DND-41 (cell line): ENCODE measurements at regions not wholly inside any gene's neighbourhood (a gene's known extent, or its start where the extent isn't known, plus 50 kb on each side); places are given as distances from the start of the nearest gene placed in this dataset.

Experiments
- EZH2 ChIP-seq: IDR thresholded peaks from 3 replicates; pipeline ENCODE4 v1.6.1; 2012; ENCODE audit warnings: borderline replicate concordance, low read depth, mild to moderate bottlenecking, moderate library complexity, low read length, inconsistent platforms; ENCODE audit not compliant: severe bottlenecking
- TF ChIP-seq, protein P1 (sequence below): IDR thresholded peaks from 2 replicates; pipeline ENCODE4 v1.5.1; 2012; ENCODE audit warnings: borderline replicate concordance, low read length, moderate library complexity, mild to moderate bottlenecking; ENCODE audit not compliant: poor library complexity, severe bottlenecking; ENCODE audit errors: extremely low read depth

DNA sequence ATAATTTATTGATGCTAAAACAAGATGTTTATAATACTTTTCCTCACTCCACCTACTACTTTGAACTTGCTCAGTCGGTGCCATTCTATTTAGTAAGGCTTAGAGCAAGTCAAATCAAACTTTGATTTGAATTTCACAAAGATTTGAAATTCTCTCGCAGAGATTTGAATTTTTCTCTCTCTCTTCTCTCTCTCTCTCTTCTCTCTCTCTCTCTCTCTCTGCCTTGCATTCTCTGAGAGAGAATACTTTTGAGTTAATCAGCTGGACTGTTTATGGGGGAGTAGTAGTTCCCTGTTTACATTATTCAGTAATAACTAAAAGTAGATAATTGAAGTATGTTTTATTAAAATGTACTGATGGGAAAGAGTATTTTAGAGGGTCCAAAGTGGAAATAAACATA lies 488.5 kb upstream of the ANKRD30A start:
- TF ChIP-seq, protein P1, sequence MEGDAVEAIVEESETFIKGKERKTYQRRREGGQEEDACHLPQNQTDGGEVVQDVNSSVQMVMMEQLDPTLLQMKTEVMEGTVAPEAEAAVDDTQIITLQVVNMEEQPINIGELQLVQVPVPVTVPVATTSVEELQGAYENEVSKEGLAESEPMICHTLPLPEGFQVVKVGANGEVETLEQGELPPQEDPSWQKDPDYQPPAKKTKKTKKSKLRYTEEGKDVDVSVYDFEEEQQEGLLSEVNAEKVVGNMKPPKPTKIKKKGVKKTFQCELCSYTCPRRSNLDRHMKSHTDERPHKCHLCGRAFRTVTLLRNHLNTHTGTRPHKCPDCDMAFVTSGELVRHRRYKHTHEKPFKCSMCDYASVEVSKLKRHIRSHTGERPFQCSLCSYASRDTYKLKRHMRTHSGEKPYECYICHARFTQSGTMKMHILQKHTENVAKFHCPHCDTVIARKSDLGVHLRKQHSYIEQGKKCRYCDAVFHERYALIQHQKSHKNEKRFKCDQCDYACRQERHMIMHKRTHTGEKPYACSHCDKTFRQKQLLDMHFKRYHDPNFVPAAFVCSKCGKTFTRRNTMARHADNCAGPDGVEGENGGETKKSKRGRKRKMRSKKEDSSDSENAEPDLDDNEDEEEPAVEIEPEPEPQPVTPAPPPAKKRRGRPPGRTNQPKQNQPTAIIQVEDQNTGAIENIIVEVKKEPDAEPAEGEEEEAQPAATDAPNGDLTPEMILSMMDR: no peak
- no peak for TF ChIP-seq EZH2
